SU-DHL-6 (cell line): ENCODE measurements at regions not wholly inside any gene's neighbourhood (a gene's known extent, or its start where the extent isn't known, plus 50 kb on each side); places are given as distances from the start of the nearest gene placed in this dataset.

Experiments used
- CTCF ChIP-seq: fragments of 200-600 bp; sonication (generic); IDR thresholded peaks from one replicate; pipeline ENCODE4 v1.5.1; 2017; ENCODE audit warnings: antibody characterized with exemption, mild to moderate bottlenecking, low read length, moderate library complexity; ENCODE audit not compliant: insufficient read depth, poor library complexity, severe bottlenecking
- EZH2phosphoT487 ChIP-seq: fragments of 200-600 bp; sonication (generic), shearing (Covaris generic); conservative IDR thresholded peaks from 2 replicates; pipeline ENCODE4 v1.6.1; 2018; ENCODE audit warnings: mild to moderate bottlenecking, antibody characterized with exemption, low read length, moderate library complexity, mixed read lengths

GRCh38 chr16:73191660-73192046 is 143.7 kb upstream of the ZFHX3 start:
- TF ChIP-seq CTCF (no peak), EZH2phosphoT487 (no peak)
